HL-60/S4 treated with phorbol 12-myristate 13-acetate at 8.2 ng/mL for 4 days and 3 days (cell line): ENCODE measurements at regions not wholly inside any gene's neighbourhood (a gene's known extent, or its start where the extent isn't known, plus 50 kb on each side); places are given as distances from the start of the nearest gene placed in this dataset.

ENCODE experiments used
- in situ Hi-C: fragments of 300-500 bp; cut with MboI; formaldehyde crosslinking; loops from 2 replicates; pipeline ENCODE4 v1.15.0; 2022; ENCODE audit warnings: low sequenced_read_pairs

GRCh38 chr21:16965424-16965823 is 547.4 kb upstream of the CXADR start:
- in situ Hi-C loops, result no loop called here

- in situ Hi-C loops, result no loop called here
Observed at GRCh38 chr21:16968436-16968835, 544.4 kb upstream of the CXADR start.

- in situ Hi-C loops, result no loop called here
Observed at GRCh38 chr21:16969636-16970035, 543.2 kb upstream of the CXADR start.

- in situ Hi-C loops, result no loop called here
Observed at GRCh38 chr21:16974060-16974459, 538.8 kb upstream of the CXADR start.

- in situ Hi-C loops, result no loop called here
Observed at GRCh38 chr21:16976193-16976592, 536.6 kb upstream of the CXADR start.

- in situ Hi-C loops, result no loop called here
Observed at GRCh38 chr21:16978309-16978895, 534.4 kb upstream of the CXADR start.

GRCh38 chr21:16979574-16979973 is 533.3 kb upstream of the CXADR start:
- in situ Hi-C loops, result no loop called here

GRCh38 chr21:16983420-16983819 is 529.4 kb upstream of the CXADR start:
- in situ Hi-C loops, result no loop called here

GRCh38 chr21:16992448-16992847 is 520.4 kb upstream of the CXADR start:
- in situ Hi-C loops, result no loop called here

- in situ Hi-C loops, result no loop called here
Observed at GRCh38 chr21:16993416-16994038, 519.3 kb upstream of the CXADR start.

GRCh38 chr21:17002594-17003257 is 510.1 kb upstream of the CXADR start:
- in situ Hi-C loops, result no loop called here

GRCh38 chr21:17003258-17003615 is 509.6 kb upstream of the CXADR start:
- in situ Hi-C loops, result no loop called here

- in situ Hi-C loops, result no loop called here
Observed at GRCh38 chr21:17003763-17004373, 509.0 kb upstream of the CXADR start.

GRCh38 chr21:17032141-17032655 is 480.6 kb upstream of the CXADR start:
- in situ Hi-C loops, result no loop called here

- in situ Hi-C loops, result no loop called here
Observed at GRCh38 chr21:17044696-17045095, 468.1 kb upstream of the CXADR start.

- in situ Hi-C loops, result no loop called here
Observed at GRCh38 chr21:17045214-17045853, 467.5 kb upstream of the CXADR start.

- in situ Hi-C loops, result no loop called here
Observed at GRCh38 chr21:17048974-17049373, 463.9 kb upstream of the CXADR start.

- in situ Hi-C loops, result no loop called here
Observed at GRCh38 chr21:17050156-17050555, 462.7 kb upstream of the CXADR start.

- in situ Hi-C loops, result no loop called here
Observed at GRCh38 chr21:17050646-17051045, 462.2 kb upstream of the CXADR start.

- in situ Hi-C loops, result no loop called here
Observed at GRCh38 chr21:17051054-17051453, 461.8 kb upstream of the CXADR start.

- in situ Hi-C loops, result no loop called here
Observed at GRCh38 chr21:17053321-17053720, 459.5 kb upstream of the CXADR start.
